Iris pigment epithelial cell (primary cell): ENCODE measurements at regions not wholly inside any gene's neighbourhood (a gene's known extent, or its start where the extent isn't known, plus 50 kb on each side); places are given as distances from the start of the nearest gene placed in this dataset.

ENCODE experiments used
- DNase-seq: peaks from one replicate; pipeline ENCODE4 v3.0.0-alpha.2; 2011; ENCODE audit warnings: low read depth

GRCh38 chr12:67910360-67911274, 78.6 kb upstream of the IFNG-AS1 start:
- DNase-seq = peak; percentile 93

GRCh38 chr12:67911275-67911600, 78.0 kb upstream of the IFNG-AS1 start:
- DNase-seq = no peak

- DNase-seq = no peak
Observed at GRCh38 chr12:67911789-67912188, 77.5 kb upstream of the IFNG-AS1 start.

GRCh38 chr12:67915335-67915851, 73.9 kb upstream of the IFNG-AS1 start:
- no peak for DNase-seq

- DNase-seq = no peak
Observed at GRCh38 chr12:67916266-67916970, 72.8 kb upstream of the IFNG-AS1 start.

GRCh38 chr12:67917811-67918210, 71.4 kb upstream of the IFNG-AS1 start:
- DNase-seq = no peak

- DNase-seq = no peak
Observed at GRCh38 chr12:67918441-67918840, 70.8 kb upstream of the IFNG-AS1 start.

- peak; percentile 46 for DNase-seq
Observed at GRCh38 chr12:67919406-67919805, 69.8 kb upstream of the IFNG-AS1 start.

GRCh38 chr12:67920413-67920812, 68.8 kb upstream of the IFNG-AS1 start:
- no peak for DNase-seq

- DNase-seq = peak; percentile 3
Observed at GRCh38 chr12:67921286-67921685, 68.0 kb upstream of the IFNG-AS1 start.

GRCh38 chr12:67922245-67922644, 67.0 kb upstream of the IFNG-AS1 start:
- no peak for DNase-seq

- peak; percentile 4 for DNase-seq
Observed at GRCh38 chr12:67925077-67925476, 64.2 kb upstream of the IFNG-AS1 start.

- peak; percentile 67 for DNase-seq
Observed at GRCh38 chr12:67925552-67925951, 63.7 kb upstream of the IFNG-AS1 start.

GRCh38 chr12:67926063-67926462, 63.2 kb upstream of the IFNG-AS1 start:
- no peak for DNase-seq

GRCh38 chr12:67927324-67927723, 61.9 kb upstream of the IFNG-AS1 start:
- DNase-seq = no peak

- DNase-seq = no peak
Observed at GRCh38 chr12:67927815-67928214, 61.4 kb upstream of the IFNG-AS1 start.

- peak; percentile 14 for DNase-seq
Observed at GRCh38 chr12:67928621-67929383, 60.4 kb upstream of the IFNG-AS1 start.

GRCh38 chr12:67929384-67929772, 59.9 kb upstream of the IFNG-AS1 start:
- no peak for DNase-seq

GRCh38 chr12:67937822-67938221, 51.4 kb upstream of the IFNG-AS1 start:
- DNase-seq = no peak
